Sciatic nerve (tissue), 2 donors: ENCODE measurements at regions not wholly inside any gene's neighbourhood (a gene's known extent, or its start where the extent isn't known, plus 50 kb on each side); places are given as distances from the start of the nearest gene placed in this dataset.

Experiments used
- ATAC-seq: fragments of 200-7000 bp; cut with Tn5 transposase; one replicate; pipeline ENCODE4 v1.9.1; 2020; ENCODE audit warnings: mild to moderate bottlenecking, moderate library complexity
- DNase-seq: peaks from one replicate; pipeline ENCODE4 v3.0.0-alpha.2; 2020; ENCODE audit warnings: low spot score
- intact Hi-C: fragments of 100-400 bp; cut with DNase I; formaldehyde crosslinking; loops from one replicate; pipeline ENCODE4 v1.14.2; 2022
- donor health status: DM: no; HTN: no; CAD: no.
- donor health status: DM: no; HTN: no; CAD: no.

GRCh38 chr22:27004434-27004833 is 347.0 kb downstream of the MIAT start:
- ATAC-seq (no peak), DNase-seq (no peak)
- intact Hi-C loops, result no loop called here

GRCh38 chr22:27008454-27008853 is 351.1 kb downstream of the MIAT start:
- DNase-seq (no peak), ATAC-seq (no peak)
- intact Hi-C loops, result no loop called here

DNA sequence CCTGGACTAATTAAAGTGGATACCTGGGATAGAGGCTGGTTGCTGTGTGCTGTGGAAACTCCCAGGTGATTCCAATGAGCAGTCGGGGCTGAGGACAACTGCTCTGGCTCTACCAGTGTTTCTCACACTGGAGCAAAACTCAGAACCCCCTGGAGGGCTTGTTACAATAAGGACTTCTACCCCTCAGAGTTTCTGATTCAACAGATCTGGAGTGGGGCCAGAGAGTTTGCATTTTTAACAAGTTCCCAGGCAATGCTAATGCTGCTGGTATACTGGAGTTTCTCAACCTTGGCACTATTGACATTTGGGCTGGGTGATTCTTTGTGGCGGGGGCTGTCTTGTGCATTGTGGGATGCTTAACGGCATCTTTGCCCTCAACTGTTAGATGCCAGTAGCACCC is 353.7 kb downstream of the MIAT start:
- intact Hi-C loops, result no loop called here

GRCh38 chr22:27011717-27012116 is 354.3 kb downstream of the MIAT start:
- no peak for ATAC-seq
- DNase-seq, result no peak
- intact Hi-C loops, result no loop called here

More for the DNA sequence above, 353.7 kb downstream of the MIAT start:
- DNase-seq (no peak), ATAC-seq (no peak)

DNA sequence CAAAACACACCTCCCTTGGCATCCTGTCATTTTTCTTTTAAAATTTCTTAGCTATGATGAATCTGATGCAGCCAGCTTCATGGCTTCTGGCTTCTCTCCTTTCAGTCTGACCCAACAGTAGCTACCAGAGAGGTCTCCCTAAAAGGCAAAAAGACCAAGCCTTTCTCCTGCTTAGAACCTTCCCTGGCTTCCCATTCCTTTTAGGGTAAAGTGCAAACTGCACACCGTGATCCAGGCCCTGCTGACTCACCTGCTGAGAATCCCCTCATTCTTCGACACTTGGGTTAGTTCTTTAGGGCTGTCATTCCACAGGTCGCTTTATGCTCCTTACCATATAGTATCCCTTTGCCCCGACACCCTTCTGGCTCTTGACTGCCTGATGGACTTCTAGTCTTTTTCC is 362.4 kb downstream of the MIAT start:
- intact Hi-C loops, result no loop called here
- DNase-seq, result no peak
- ATAC-seq, result no peak

DNA sequence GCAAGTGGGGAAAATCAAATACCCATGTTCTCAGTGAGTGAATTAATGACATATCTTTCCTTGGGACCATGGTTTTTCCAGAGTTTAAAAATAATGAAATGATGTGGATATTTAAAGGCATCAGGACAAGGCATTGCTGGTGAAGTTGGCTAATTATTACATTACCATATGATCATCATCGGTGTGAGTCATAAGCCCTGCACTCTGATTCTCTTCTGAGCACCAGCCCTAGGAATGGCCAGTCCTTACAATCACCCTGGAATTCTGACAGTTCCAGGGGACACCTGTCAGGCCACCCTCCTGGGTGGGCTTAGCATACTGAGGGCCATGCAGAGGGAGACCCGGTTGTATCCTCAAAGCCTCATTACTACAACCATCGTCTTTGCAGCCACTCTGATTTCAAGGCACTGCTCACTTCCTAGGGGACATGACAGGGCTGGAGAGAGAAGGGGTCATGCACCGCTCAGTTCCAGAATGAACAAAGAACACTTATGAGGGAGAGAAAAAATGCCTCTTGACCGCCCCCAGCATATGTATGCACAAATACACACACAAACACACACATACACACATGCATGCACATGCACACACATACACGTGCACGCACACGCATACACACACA is 365.0 kb downstream of the MIAT start:
- ATAC-seq, result no peak
- intact Hi-C loops, result no loop called here
- DNase-seq, result no peak

DNA sequence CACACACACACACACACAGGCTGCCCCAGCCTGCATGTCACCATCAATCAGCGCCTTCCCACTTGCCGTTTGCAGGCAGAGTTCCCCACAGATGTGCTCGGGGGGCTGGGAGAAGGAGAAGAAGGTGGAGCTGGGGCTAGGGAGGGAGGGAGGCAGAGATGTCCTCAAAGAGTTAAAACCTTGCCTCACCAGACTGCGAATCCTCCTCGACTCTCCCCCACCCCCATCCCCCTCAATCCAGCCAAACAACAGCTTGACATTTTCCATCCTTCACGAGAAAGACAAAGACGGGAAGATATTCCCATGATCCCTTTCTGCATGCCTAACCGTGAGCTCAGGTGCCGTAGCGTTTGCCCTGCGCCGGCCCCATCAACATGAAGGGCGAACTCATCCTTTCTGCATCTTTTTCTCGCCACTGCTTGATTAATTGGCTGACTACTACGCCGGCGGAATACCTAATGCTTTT is 365.5 kb downstream of the MIAT start:
- intact Hi-C loops, result no loop called here
- ATAC-seq (no peak), DNase-seq (no peak)

- DNase-seq (no peak), ATAC-seq (no peak)
- intact Hi-C loops, result no loop called here
Measured at GRCh38 chr22:27023591-27023990, 366.2 kb downstream of the MIAT start.

GRCh38 chr22:27024982-27025381 is 367.6 kb downstream of the MIAT start:
- DNase-seq, result no peak
- intact Hi-C loops, result no loop called here
- no peak for ATAC-seq

DNA sequence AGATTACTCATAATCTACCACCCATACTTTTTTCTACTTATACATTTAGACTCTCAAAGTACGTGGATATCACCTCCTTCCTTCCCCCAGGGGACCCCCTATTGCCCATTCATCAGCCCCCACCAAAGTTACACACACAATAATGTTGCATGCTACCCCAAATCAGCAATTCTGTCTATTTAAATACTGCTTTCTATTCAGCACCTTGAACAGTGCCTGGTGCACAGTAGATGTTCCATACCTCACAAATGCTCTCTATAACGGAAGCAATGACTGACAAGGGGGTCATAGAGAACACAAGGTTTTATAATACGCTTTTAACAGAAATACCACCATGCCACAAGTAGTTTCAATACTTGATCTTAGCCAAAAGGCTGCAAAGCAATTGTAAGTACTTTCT is 370.7 kb downstream of the MIAT start:
- intact Hi-C loops, result no loop called here
- ATAC-seq (no peak), DNase-seq (no peak)

- DNase-seq, result no peak
- no peak for ATAC-seq
- intact Hi-C loops, result no loop called here
Measured at GRCh38 chr22:27029584-27030130, 372.3 kb downstream of the MIAT start.

GRCh38 chr22:27032091-27032761 is 374.8 kb downstream of the MIAT start:
- DNase-seq (no peak), ATAC-seq (no peak)
- intact Hi-C loops, result no loop called here

- DNase-seq (no peak), ATAC-seq (no peak)
- intact Hi-C loops, result no loop called here
Measured at GRCh38 chr22:27041745-27042310, 384.4 kb downstream of the MIAT start.

GRCh38 chr22:27043262-27043661 is 385.9 kb downstream of the MIAT start:
- no peak for ATAC-seq
- intact Hi-C loops, result no loop called here

GRCh38 chr22:27045103-27045947 is 387.9 kb downstream of the MIAT start:
- ATAC-seq (no peak), DNase-seq (no peak)
- intact Hi-C loops, result no loop called here

More at GRCh38 chr22:27043262-27043661, 385.9 kb downstream of the MIAT start:
- no peak for DNase-seq

DNA sequence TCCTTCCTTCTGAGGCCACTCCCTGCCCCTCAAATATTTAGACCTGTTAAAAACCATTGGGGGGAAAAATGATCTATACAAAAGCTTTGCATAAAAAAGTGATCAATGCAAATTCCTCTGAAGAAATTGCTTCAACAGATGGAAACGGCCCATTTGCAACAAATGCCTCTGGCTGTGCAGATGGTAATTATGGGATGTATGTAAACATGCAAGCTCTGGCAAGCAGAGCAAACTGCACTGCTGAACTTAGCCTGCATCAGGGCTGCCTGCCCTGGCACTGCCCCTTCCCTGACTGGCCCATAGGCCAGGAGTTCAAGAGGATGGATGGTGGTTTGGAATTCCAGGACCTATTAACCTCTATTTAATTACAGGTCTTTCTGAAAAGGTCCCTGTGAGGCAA is 388.7 kb downstream of the MIAT start:
- DNase-seq (no peak), ATAC-seq (no peak)
- intact Hi-C loops, result no loop called here

DNA sequence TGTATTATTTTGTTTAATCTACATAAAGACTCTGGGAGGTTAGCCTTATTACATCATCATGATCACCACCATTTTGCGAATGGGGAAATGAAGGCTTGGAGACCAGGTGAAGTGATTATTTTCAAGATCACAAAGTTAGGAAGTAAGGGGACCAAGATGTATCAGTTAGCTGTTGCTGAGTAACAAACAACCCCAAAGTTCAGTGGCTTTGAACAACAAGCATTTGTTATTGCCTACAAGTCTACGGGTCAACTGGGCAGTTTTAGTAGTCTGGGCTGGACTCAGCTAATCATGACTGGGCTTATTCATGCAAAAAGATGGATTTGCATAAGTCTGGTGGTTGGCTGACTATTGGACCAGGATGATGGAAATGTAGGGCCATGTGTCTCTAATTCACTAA is 389.2 kb downstream of the MIAT start:
- intact Hi-C loops, result no loop called here
- no peak for ATAC-seq
- DNase-seq, result no peak

GRCh38 chr22:27050771-27051170 is 393.4 kb downstream of the MIAT start:
- intact Hi-C loops, result no loop called here
- ATAC-seq, result no peak
- no peak for DNase-seq

DNA sequence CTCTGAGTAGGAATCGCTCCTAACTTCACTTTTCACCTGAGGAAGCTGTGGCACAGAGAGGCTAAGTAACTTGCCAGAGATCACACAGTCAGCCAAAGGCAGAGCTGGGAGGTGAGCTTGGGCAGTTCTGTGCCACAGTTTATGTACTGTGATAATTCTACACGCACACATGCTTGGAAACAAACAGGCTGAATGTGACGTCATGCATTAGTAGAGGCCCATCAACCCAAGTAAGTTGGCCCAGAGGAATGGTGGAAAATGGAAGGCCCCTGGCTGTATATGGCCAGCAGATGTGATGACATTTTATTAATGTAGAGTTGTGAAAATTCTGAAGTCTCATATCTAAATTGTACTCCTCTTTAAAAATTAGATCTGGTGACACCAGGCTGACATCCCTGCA is 394.0 kb downstream of the MIAT start:
- no peak for ATAC-seq
- intact Hi-C loops, result no loop called here
- DNase-seq, result no peak

DNA sequence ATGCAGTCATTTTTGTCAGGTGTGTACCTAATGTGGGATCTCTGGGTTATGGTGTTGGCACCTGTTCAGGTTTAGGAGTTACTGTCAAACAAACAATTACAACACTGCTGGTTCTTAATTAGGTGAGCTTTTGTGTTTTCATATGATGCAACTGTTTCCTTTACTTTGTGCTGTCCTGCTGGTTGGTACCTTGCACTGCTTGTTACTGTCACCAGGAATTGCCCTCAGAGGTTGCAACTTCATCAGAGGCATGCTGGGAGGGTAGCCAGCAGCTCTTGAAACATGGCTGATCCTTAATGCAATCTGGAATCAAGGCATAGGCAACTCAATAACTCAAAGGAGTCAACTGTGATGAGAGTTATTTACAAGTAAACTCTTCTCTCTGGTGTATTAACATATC is 400.3 kb downstream of the MIAT start:
- no peak for DNase-seq
- no peak for ATAC-seq
- intact Hi-C loops, result no loop called here
